ENCODE measurements at regions not wholly inside any gene's neighbourhood (a gene's known extent, or its start where the extent isn't known, plus 50 kb on each side); places are given as distances from the start of the nearest gene placed in this dataset.
"Not testable (repeated sequence)": the region's sequence is repeated elsewhere in the genome, so short reads cannot be mapped to it uniquely, and the experiment has no call there.

- no peak for DNase-seq
Measured at GRCh38 chr13:71300602-71301001, 566.4 kb downstream of the DACH1 start.

- DNase-seq: no peak
Measured at GRCh38 chr13:71291842-71292146, 575.2 kb downstream of the DACH1 start.

GRCh38 chr13:71290963-71291841 is 575.8 kb downstream of the DACH1 start:
- DNase-seq: no peak

- not testable (repeated sequence) for DNase-seq
Measured at GRCh38 chr13:71289980-71290379, 577.0 kb downstream of the DACH1 start.

DNA sequence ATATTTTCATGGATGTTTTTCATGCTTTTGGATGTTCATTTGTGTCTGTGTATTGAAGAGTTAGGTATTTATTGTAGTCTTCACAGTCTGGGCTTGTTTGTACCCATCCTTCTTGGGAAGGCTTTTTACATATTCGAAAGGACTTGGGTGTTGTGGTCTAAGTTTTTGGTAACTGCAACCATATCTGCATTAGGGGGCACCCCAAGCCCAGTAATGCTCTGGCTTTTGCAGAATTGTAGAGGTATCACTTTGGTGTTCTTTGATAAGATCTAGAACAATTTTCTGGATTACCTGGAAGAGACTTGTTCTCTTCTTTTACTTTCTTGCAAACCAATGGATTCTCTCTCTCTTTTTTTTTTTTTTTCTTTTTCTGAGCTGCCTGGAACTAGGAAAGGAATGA is 581.3 kb downstream of the DACH1 start:
- no peak for DNase-seq

GRCh38 chr13:71278512-71278911 is 588.5 kb downstream of the DACH1 start:
- DNase-seq: no peak

- no peak for DNase-seq
Measured at GRCh38 chr13:71274923-71275608, 591.9 kb downstream of the DACH1 start.

DNA sequence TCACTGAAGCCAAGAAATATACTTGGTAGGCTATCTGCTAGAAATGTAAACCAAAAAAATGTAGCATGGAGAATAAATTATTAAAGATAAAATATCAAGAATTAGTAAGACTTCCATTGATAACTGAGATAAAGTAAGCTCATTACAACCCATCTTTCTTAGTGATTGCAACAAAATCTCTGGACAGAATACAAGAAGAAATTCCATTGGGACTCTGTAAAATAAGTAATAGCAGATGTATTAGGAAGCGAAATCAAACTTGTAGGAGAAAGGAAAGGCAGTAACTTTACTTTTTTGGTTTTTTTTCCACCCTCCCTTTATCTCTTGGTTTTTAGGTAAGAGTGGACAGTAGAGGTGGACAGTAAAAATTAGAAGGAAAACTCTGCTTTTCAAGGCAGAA is 605.7 kb downstream of the DACH1 start:
- no peak for DNase-seq

DNA sequence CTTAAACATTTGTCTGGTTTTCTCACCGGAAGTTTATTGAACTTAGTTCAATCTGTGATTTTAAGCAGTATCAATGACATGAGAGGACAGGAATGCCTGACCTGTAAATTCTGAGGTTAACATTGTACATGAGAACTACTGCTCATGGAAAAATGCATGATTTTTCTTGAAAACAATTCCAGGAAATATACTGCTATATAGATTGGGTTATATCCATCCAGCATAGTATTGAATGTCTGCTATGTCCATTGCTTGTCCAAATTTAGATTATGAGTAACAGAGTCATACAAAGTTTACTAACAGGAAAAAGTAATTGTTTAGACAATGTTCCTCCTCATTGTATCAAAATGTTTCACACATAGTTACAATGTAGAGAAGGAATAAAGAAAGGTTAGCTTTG is 606.8 kb downstream of the DACH1 start:
- no peak for DNase-seq

GRCh38 chr13:71255633-71256032 is 611.4 kb downstream of the DACH1 start:
- DNase-seq: no peak

DNA sequence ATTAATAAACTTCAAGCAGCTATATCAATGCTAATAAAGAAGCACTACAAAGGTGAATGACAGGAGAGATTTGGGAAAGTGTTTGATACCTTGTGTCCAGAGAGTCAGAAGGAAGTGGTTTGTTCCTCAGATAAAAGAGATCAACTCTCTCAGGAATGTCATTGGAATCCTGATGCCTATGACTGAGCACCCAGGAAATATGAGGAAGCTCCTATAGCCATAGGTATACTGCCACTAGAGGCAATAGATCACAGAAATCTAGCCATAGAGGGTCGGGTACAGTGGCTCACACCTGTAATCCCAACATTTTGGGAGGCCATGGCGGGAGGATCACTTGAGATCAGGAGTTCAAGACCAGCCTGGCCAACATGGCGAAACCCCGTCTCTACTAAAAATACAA is 612.6 kb downstream of the DACH1 start:
- DNase-seq: no peak

- no peak for DNase-seq
Measured at GRCh38 chr13:71252184-71252704, 614.8 kb downstream of the DACH1 start.

GRCh38 chr13:71251292-71251951 is 615.6 kb downstream of the DACH1 start:
- DNase-seq: no peak

DNA sequence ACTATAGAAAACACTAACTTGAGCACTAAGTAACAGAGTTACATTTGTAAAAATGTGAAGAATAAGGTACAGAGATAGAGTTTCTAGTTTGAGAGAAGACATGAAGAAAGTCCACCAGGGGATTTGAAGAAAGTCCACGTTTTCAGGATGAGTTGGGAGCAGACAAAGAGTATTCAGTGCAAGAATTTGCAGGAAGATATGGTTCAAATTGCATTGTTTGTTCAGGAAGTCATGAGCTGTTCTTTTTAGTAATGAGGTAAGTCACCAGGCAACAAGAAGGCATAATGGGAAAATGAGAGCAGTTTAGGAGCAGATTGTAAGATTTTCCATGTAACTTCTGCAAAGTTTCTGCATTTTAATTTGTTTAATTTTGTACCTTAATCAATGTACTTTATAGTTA is 618.0 kb downstream of the DACH1 start:
- DNase-seq: no peak

DNA sequence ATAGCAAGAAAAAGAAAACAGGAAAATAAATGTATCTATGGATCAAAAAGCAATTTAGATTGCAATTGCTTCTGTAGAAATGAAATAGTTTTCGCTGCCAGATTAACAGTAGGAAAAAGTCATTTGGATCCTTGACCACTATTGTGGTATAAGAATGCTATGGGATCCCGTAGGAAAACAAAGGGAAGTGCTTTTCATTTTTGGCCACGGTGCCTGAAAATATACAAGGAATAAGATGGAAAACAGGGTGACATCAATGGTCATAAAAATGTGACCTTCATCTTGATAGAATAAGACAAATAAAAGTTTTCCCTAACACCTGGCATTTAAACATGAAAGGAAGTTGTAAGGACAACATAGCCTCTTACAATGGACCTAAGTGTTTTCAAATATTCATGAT is 622.8 kb downstream of the DACH1 start:
- no peak for DNase-seq

DNA sequence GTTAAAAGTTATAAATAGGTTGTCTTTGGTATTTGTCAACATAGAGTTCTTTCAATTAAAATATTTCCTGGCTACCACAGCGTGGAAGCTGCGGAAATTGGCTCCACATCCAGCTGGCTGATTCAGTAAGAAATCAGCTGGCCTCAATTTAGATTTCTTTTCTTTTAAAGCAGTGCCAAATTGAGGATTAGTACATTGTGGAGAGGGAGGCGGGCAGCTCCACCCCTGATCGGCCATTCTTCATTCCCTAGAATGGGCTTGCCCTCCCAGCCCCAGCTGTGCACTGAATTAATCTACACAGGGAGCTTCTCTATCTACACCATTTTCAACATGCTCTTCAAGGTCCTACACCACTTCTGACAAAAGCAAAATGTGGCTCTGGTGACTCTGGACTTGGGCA is 624.8 kb downstream of the DACH1 start:
- DNase-seq: peak; percentile 59

GRCh38 chr13:71240911-71241310 is 626.1 kb downstream of the DACH1 start:
- no peak for DNase-seq

DNA sequence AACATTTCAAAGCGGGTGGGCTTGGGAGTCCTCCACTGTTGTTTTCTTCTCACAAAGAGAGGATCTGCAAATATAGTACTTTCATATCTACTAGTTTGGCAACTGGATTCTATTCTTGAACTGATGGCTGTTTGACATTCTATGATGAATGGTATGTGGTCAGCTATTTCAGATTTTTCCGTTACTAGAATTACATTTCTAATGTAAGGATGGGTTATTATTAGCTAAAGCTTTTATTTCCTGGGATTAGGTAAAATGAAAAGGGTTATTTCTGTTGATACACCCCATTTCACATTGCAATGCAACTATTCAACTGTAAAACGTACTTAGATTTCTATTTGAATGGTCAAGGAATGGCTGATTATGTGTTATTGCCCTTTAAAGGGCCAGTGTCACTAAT is 629.7 kb downstream of the DACH1 start:
- no peak for DNase-seq

DNA sequence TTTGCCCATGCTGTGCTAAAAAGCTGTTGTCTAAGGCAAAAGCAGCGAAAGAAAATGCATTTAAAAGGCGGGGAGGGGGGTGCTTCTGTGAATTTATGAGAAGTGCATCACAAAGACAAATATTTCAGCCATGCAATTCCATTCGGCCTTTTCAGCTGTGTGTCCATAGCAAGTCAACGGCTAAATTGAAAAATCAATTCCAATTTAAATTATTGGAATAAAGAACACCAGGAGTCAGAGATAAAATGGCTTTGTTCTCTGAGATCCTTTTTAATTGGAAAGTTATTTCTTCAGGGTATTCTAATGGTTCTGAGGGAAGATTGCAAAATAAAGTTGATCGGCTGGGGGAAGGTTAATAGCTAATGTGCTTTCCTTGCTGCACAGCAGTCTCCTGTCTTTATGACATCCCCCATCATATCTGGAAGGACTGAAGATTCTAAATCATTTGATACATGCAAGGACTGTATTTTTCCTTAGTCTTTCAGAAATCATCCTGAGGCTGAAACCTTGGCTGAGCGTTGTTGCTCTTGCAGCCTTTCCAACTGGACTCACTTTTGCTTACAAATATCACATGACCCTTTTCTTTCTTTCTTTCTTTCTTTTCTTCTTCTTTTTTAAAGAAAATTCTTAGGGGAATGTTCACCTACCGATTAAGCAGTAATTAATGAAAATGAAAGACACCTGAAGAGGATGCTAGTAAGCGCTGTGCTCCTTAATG is 647.1 kb downstream of the DACH1 start:
- DNase-seq: no peak

DNA sequence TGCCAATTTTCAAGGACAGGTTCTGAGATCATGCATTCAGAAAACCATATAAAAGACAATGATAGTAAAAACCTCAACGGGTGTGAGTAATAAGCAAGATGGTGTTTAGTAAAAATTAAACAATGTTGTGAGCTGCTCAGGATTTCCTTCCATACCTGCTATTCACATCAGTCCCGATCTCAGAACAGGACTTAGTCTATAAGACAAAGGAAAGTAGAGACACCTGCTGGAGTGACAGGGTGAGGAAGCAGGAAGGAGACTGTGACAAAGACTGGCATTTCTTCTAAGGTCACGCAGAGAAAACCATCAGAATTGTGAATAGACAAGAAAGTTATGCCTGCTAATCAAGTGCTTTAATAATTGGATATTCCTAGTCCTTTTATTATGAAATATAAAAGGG is 648.0 kb downstream of the DACH1 start:
- DNase-seq: peak; percentile 66

DNA sequence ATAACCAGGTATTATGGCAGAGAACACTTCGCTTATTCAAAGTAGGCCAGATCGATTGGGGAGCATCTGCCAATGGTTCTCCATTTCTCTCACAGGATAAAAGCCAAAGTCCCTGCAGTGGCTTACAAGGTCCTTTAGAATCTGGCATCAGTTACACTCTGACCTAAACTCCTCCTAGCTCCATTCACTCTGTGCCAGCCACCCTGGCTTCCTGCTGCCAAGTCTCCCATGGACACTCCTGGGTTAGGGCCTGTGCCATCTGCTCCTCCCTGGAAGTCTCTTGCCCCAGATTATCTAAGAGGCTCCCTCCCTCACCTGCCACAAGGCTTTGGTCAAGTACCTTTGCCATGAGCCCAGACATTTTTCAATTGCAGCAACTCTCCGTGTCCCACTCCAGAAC is 649.2 kb downstream of the DACH1 start:
- DNase-seq: peak; percentile 85

GRCh38 chr13:71214821-71215220 is 652.2 kb downstream of the DACH1 start:
- DNase-seq: no peak

- DNase-seq: no peak
Measured at GRCh38 chr13:71214357-71214756, 652.6 kb downstream of the DACH1 start.
